ENCODE measurements at regions not wholly inside any gene's neighbourhood (a gene's known extent, or its start where the extent isn't known, plus 50 kb on each side); places are given as distances from the start of the nearest gene placed in this dataset.

- TF ChIP-seq NFYB (IDR thresholded peaks at IDR 0.05; ENCODE audit: insufficient read depth, low read depth, low read length) (no peak), CHD2 (IDR thresholded peaks at IDR 0.05; ENCODE audit: borderline replicate concordance, low read depth, low read length) (no peak), SREBF2 (IDR thresholded peaks at IDR 0.05; ENCODE audit: low read length) (no peak), TCF12 (IDR thresholded peaks at IDR 0.05; ENCODE audit: low read depth, low read length) (no peak)
- TF ChIP-seq, protein P1, sequence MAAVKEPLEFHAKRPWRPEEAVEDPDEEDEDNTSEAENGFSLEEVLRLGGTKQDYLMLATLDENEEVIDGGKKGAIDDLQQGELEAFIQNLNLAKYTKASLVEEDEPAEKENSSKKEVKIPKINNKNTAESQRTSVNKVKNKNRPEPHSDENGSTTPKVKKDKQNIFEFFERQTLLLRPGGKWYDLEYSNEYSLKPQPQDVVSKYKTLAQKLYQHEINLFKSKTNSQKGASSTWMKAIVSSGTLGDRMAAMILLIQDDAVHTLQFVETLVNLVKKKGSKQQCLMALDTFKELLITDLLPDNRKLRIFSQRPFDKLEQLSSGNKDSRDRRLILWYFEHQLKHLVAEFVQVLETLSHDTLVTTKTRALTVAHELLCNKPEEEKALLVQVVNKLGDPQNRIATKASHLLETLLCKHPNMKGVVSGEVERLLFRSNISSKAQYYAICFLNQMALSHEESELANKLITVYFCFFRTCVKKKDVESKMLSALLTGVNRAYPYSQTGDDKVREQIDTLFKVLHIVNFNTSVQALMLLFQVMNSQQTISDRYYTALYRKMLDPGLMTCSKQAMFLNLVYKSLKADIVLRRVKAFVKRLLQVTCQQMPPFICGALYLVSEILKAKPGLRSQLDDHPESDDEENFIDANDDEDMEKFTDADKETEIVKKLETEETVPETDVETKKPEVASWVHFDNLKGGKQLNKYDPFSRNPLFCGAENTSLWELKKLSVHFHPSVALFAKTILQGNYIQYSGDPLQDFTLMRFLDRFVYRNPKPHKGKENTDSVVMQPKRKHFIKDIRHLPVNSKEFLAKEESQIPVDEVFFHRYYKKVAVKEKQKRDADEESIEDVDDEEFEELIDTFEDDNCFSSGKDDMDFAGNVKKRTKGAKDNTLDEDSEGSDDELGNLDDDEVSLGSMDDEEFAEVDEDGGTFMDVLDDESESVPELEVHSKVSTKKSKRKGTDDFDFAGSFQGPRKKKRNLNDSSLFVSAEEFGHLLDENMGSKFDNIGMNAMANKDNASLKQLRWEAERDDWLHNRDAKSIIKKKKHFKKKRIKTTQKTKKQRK (IDR thresholded peaks at IDR 0.05; ENCODE audit: low read depth, low read length): no peak
Observed at GRCh38 chr1:242586360-242586680, 61.8 kb upstream of the PLD5 start (continued).

- H3K36me3 ChIP-seq (ENCODE audit: control insufficient read depth in 2 of 2, insufficient read depth in 2 of 2, low read length in 1 of 2): no peaks in the 10 kb centered on the region
- 62% methylated on average over 10 of the region's 10 CpGs for WGBS (ENCODE audit: insufficient coverage, insufficient replicate concordance, low lambda C conversion rate, missing lambda C conversion rate)
- H4K20me1 ChIP-seq (ENCODE audit: control insufficient read depth, insufficient read depth): no peaks in the 10 kb centered on the region
- FAIRE-seq (no peak), DNase-seq (ENCODE audit: low read depth, low spot score) (no peak), ATAC-seq (no peak)
- H2AFZ ChIP-seq (ENCODE audit: control insufficient read depth, low read depth, low read length): no peak overlapping the region
- no peaks in the 10 kb centered on the region for H3K79me2 ChIP-seq (ENCODE audit: control insufficient read depth, insufficient read depth, low read length)
- H3K9me3 ChIP-seq (replicated peaks; ENCODE audit: control insufficient read depth, insufficient read depth, low read length): no peaks in the 10 kb centered on the region
- in situ Hi-C loops (cut with MboI): no loop called here
- H3K9ac ChIP-seq (ENCODE audit: control insufficient read depth, insufficient read depth, low read length): no peak overlapping the region
- TF ChIP-seq RELB (IDR thresholded peaks at IDR 0.05; ENCODE audit: low read depth): no peak
- no peak for TF ChIP-seq STAT3 (IDR thresholded peaks at IDR 0.05; ENCODE audit: low read depth, low read length)
- TF ChIP-seq SPI1 (IDR thresholded peaks at IDR 0.05; ENCODE audit: borderline replicate concordance, insufficient read depth, low read depth, low read length): no peak
- TF ChIP-seq ELK1 (IDR thresholded peaks at IDR 0.05; ENCODE audit: low read depth, low read length): no peak
- TF ChIP-seq NFYA (IDR thresholded peaks at IDR 0.05; ENCODE audit: borderline replicate concordance, low read depth, low read length): no peak
- H3K27ac ChIP-seq (ENCODE audit: control insufficient read depth, insufficient read depth): no peak overlapping the region
- no peak overlapping the region for H3K4me2 ChIP-seq (ENCODE audit: control insufficient read depth, insufficient read depth)
- ChIA-PET SMC1A (ENCODE audit: uncharacterized antibody, unreplicated experiment) (no interaction called here), RAD21 (ENCODE audit: unreplicated experiment) (no interaction called here), CTCF (no interaction called here), POLR2A (no interaction called here)
- BruUV-seq (replicated peaks): no TSS peak
- H3K4me3 ChIP-seq: no peak overlapping the region
- no peaks in the 10 kb centered on the region for H3K27me3 ChIP-seq (replicated peaks in 1 of 2; ENCODE audit: control insufficient read depth in 2 of 2, insufficient read depth in 2 of 2, low read length in 1 of 2)
- intact Hi-C loops (cut with micrococcal nuclease; ENCODE audit: unreplicated experiment): no loop called here
- H3K4me1 ChIP-seq (ENCODE audit: control insufficient read depth, insufficient read depth, low read length): no peaks in the 10 kb centered on the region
Observed at GRCh38 chr1:242585616-242586359, 61.3 kb upstream of the PLD5 start.

All from GM12878 (cell line).